ENCODE measurements at regions not wholly inside any gene's neighbourhood (a gene's known extent, or its start where the extent isn't known, plus 50 kb on each side); places are given as distances from the start of the nearest gene placed in this dataset.

GRCh38 chr1:38565020-38565491 lies 294.5 kb downstream of the RRAGC start:
- Histone ChIP-seq H3K27me3 (ENCODE audit: control insufficient read depth in 4 of 4, insufficient read depth in 4 of 4, low read length in 3 of 4) (no peaks in the 10 kb centered on the region), H3K9me3 (ENCODE audit: control insufficient read depth in 4 of 4, low read length in 3 of 4) (no peaks in the 10 kb centered on the region), H3K27ac (ENCODE audit: low read depth in 1 of 2, low read length in 2 of 2) (no peak overlapping the region), H3K9ac (ENCODE audit: low read depth in 1 of 2, low read length in 2 of 2) (no peak overlapping the region), H3K4me1 (ENCODE audit: control insufficient read depth in 4 of 4, insufficient read depth in 4 of 4, low read length in 3 of 4) (peaks cover 0 to 7% (median 3%) of the 10 kb centered on the region in 4 donors), H3K4me3 (ENCODE audit: low read depth in 1 of 3, low read length in 3 of 3) (no peak overlapping the region), H3K36me3 (ENCODE audit: control insufficient read depth in 4 of 4, insufficient read depth in 3 of 4, low read depth in 1 of 4, low read length in 3 of 4) (no peaks in the 10 kb centered on the region)
- TF ChIP-seq HNF4A (conservative IDR thresholded peaks at IDR 0.05) (peak; percentile 67 to 77), SP1 (IDR thresholded peaks at IDR 0.05) (peak; percentile 34), HNF4G (IDR thresholded peaks at IDR 0.05) (peak; percentile 34), YY1 (IDR thresholded peaks at IDR 0.05) (peak; percentile 41)
- TF ChIP-seq, protein P1, sequence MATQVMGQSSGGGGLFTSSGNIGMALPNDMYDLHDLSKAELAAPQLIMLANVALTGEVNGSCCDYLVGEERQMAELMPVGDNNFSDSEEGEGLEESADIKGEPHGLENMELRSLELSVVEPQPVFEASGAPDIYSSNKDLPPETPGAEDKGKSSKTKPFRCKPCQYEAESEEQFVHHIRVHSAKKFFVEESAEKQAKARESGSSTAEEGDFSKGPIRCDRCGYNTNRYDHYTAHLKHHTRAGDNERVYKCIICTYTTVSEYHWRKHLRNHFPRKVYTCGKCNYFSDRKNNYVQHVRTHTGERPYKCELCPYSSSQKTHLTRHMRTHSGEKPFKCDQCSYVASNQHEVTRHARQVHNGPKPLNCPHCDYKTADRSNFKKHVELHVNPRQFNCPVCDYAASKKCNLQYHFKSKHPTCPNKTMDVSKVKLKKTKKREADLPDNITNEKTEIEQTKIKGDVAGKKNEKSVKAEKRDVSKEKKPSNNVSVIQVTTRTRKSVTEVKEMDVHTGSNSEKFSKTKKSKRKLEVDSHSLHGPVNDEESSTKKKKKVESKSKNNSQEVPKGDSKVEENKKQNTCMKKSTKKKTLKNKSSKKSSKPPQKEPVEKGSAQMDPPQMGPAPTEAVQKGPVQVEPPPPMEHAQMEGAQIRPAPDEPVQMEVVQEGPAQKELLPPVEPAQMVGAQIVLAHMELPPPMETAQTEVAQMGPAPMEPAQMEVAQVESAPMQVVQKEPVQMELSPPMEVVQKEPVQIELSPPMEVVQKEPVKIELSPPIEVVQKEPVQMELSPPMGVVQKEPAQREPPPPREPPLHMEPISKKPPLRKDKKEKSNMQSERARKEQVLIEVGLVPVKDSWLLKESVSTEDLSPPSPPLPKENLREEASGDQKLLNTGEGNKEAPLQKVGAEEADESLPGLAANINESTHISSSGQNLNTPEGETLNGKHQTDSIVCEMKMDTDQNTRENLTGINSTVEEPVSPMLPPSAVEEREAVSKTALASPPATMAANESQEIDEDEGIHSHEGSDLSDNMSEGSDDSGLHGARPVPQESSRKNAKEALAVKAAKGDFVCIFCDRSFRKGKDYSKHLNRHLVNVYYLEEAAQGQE (IDR thresholded peaks at IDR 0.05), result no peak
- WGBS, result 55% methylated on average over 5 of the region's 5 CpGs
- DNase-seq (ENCODE audit: low spot score), result no peak

GRCh38 chr1:38563942-38564735 lies 295.4 kb downstream of the RRAGC start:
- no peaks in the 10 kb centered on the region for H3K36me3 ChIP-seq (ENCODE audit: control insufficient read depth in 4 of 4, insufficient read depth in 3 of 4, low read depth in 1 of 4, low read length in 3 of 4)
- H3K4me1 ChIP-seq (ENCODE audit: control insufficient read depth in 4 of 4, insufficient read depth in 4 of 4, low read length in 3 of 4), result peaks cover 0 to 10% (median 6%) of the 10 kb centered on the region in 4 donors
- no peak for DNase-seq (ENCODE audit: low spot score)
- H3K27ac ChIP-seq (ENCODE audit: low read depth in 1 of 2, low read length in 2 of 2), result no peak overlapping the region
- H3K27me3 ChIP-seq (ENCODE audit: control insufficient read depth in 4 of 4, insufficient read depth in 4 of 4, low read length in 3 of 4), result peaks cover 0 to 4% (median 0%) of the 10 kb centered on the region in 4 donors
- H3K9ac ChIP-seq (ENCODE audit: low read depth in 1 of 2, low read length in 2 of 2), result no peak overlapping the region
- no peak for TF ChIP-seq FOXA2 (IDR thresholded peaks at IDR 0.05)
- no peak for TF ChIP-seq HNF4A (conservative IDR thresholded peaks at IDR 0.05)
- TF ChIP-seq YY1 (IDR thresholded peaks at IDR 0.05), result no peak
- TF ChIP-seq GABPA (IDR thresholded peaks at IDR 0.05 in 1 of 2, conservative IDR thresholded peaks at IDR 0.05 in 1 of 2), result no peak
- TF ChIP-seq, protein P2, sequence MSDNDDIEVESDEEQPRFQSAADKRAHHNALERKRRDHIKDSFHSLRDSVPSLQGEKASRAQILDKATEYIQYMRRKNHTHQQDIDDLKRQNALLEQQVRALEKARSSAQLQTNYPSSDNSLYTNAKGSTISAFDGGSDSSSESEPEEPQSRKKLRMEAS (IDR thresholded peaks at IDR 0.05), result no peak
- no peak for TF ChIP-seq CTCF (IDR thresholded peaks at IDR 0.05; ENCODE audit: low read depth, low read length, missing input control)
- TF ChIP-seq ATF3 (IDR thresholded peaks at IDR 0.05), result no peak
- TF ChIP-seq SP1 (IDR thresholded peaks at IDR 0.05), result no peak
- no peak for TF ChIP-seq RAD21 (IDR thresholded peaks at IDR 0.05)
- no peak for TF ChIP-seq NR2F2 (IDR thresholded peaks at IDR 0.05)
- TF ChIP-seq JUND (IDR thresholded peaks at IDR 0.05), result no peak
- TF ChIP-seq EGR1 (IDR thresholded peaks at IDR 0.05; ENCODE audit: low read depth in 2 of 2), result no peak
- no peak overlapping the region for H3K4me3 ChIP-seq (ENCODE audit: low read depth in 1 of 3, low read length in 3 of 3)
- WGBS, result 66% methylated on average over 7 of the region's 7 CpGs
- no peaks in the 10 kb centered on the region for H3K9me3 ChIP-seq (ENCODE audit: control insufficient read depth in 4 of 4, low read length in 3 of 4)

Data from liver (tissue), 8 donors.